HCT116 (cell line): ENCODE measurements at regions not wholly inside any gene's neighbourhood (a gene's known extent, or its start where the extent isn't known, plus 50 kb on each side); places are given as distances from the start of the nearest gene placed in this dataset.

Experiments used
- ATAC-seq: fragments of 200-7000 bp; cut with Tn5 transposase; 2 replicates; pipeline ENCODE4 v1.9.1; 2020; ENCODE audit warnings: mild to moderate bottlenecking, moderate library complexity
- BruUV-seq: library from RNA; stranded (reverse); fragments of 400-500 nt; replicated peaks from 2 replicates; lab custom pipeline; 2021; lab: Mats Ljungman, UMichigan
- CTCF ChIA-PET: fragments of 300-600 bp; sonication (Branson Sonifier 250); formaldehyde crosslinking; loops from one replicate; lab custom pipeline; 2021; ENCODE audit warnings: antibody characterized with exemption; lab: Charles Lee
- POLR2A ChIA-PET: fragments of 300-600, 350-600 bp; sonication (Branson Sonifier 250); formaldehyde crosslinking; loops from one replicate; lab custom pipeline; 2021; ENCODE audit warnings: antibody characterized with exemption; lab: Charles Lee
- RAD21 ChIA-PET, 2 experiments: fragments of 300-600 bp; sonication (Branson Sonifier 250); formaldehyde crosslinking; loops; one replicate each; lab custom pipeline; 2023; ENCODE audit warnings: low total read pairs in 2 of 2; ENCODE audit not compliant: uncharacterized antibody in 2 of 2, unreplicated experiment in 2 of 2, low non-redundant PET in 1 of 2; lab: Charles Lee
- DNase-seq: peaks from one replicate; pipeline ENCODE4 v3.0.0-alpha.2; 2010; ENCODE audit warnings: low read depth, low spot score
- H2AFZ ChIP-seq: fragments of 200-600 bp; shearing (Covaris generic), sonication (generic); 2 replicates; pipeline ENCODE4 v1.6.1; 2017; ENCODE audit warnings: low read depth, mixed run types, mixed read lengths, antibody characterized with exemption, low read length; ENCODE audit not compliant: poor library complexity, severe bottlenecking
- H3K27ac ChIP-seq: 2 replicates; pipeline ENCODE4 v1.5.1; 2012; ENCODE audit warnings: low read depth, low read length
- H3K27me3 ChIP-seq: fragments of 200-600 bp; sonication (generic); 2 replicates; pipeline ENCODE4 v1.6.1; 2016; ENCODE audit warnings: mixed run types, low read length, mixed read lengths; ENCODE audit not compliant: insufficient read depth
- H3K36me3 ChIP-seq, 2 experiments: fragments of 200-500 bp in 1 of 2; fragments of 200-600 bp in 1 of 2; sonication (Bioruptor generic) in 1 of 2; sonication (generic) in 1 of 2; 2 replicates each; pipeline versions ENCODE4 v1.5.1 to v1.6.1; 2014 to 2016; ENCODE audit warnings: low read length in 2 of 2, inconsistent platforms in 1 of 2, mixed read lengths in 1 of 2, mixed run types in 1 of 2; ENCODE audit not compliant: insufficient read depth in 2 of 2, control insufficient read depth in 1 of 2
- H3K4me1 ChIP-seq, 2 experiments: fragments of 200-600 bp in 1 of 2; sonication (generic) in 1 of 2; 2 replicates each; pipeline versions ENCODE4 v1.5.1 to v1.6.1; 2012 to 2017; ENCODE audit warnings: low read length in 2 of 2, inconsistent platforms in 1 of 2, mild to moderate bottlenecking in 1 of 2, mixed read lengths in 1 of 2, mixed run types in 1 of 2, moderate library complexity in 1 of 2; ENCODE audit not compliant: insufficient read depth in 2 of 2, control insufficient read depth in 1 of 2
- H3K4me2 ChIP-seq: fragments of 200-600 bp; sonication (generic); 2 replicates; pipeline ENCODE4 v1.6.1; 2017; ENCODE audit warnings: mixed run types, low read length, mixed read lengths
- H3K4me3 ChIP-seq, 2 experiments: fragments of 200-600 bp in 1 of 2; sonication (generic) in 1 of 2; replicated peaks in 1 of 2; 2 replicates each; pipeline ENCODE4 v1.5.1; 2011 to 2016; ENCODE audit warnings: low read length in 2 of 2, control low read depth in 1 of 2, low read depth in 1 of 2, mild to moderate bottlenecking in 1 of 2, mixed read lengths in 1 of 2, mixed run types in 1 of 2
- H3K79me2 ChIP-seq: fragments of 200-600 bp; sonication (generic); 2 replicates; pipeline ENCODE4 v1.6.1; 2017; ENCODE audit warnings: mild to moderate bottlenecking, mixed run types, low read length, moderate library complexity, mixed read lengths; ENCODE audit not compliant: insufficient read depth
- H3K9ac ChIP-seq: fragments of 200-600 bp; sonication (generic); 2 replicates; pipeline ENCODE4 v1.6.1; 2016; ENCODE audit warnings: low read length, mixed read lengths
- H3K9me2 ChIP-seq: fragments of 200-600 bp; sonication (generic), shearing (Covaris generic); 2 replicates; pipeline ENCODE4 v1.6.1; 2017; ENCODE audit warnings: mixed run types, mild to moderate bottlenecking, moderate library complexity; ENCODE audit not compliant: insufficient read depth
- H3K9me3 ChIP-seq, 2 experiments: fragments of 200-500 bp in 1 of 2; fragments of 200-600 bp in 1 of 2; sonication (Bioruptor generic) in 1 of 2; sonication (generic) in 1 of 2; 2 replicates each; pipeline ENCODE4 v1.6.1; 2014 to 2017; ENCODE audit warnings: low read length in 2 of 2, mixed read lengths in 2 of 2, inconsistent platforms in 1 of 2, low read depth in 1 of 2, mild to moderate bottlenecking in 1 of 2, mixed run types in 1 of 2, moderate library complexity in 1 of 2; ENCODE audit not compliant: control insufficient read depth in 1 of 2, insufficient read depth in 1 of 2
- H4K20me1 ChIP-seq: fragments of 200-600 bp; sonication (generic), shearing (Covaris generic); 2 replicates; pipeline ENCODE4 v1.6.1; 2017; ENCODE audit warnings: mixed run types, mild to moderate bottlenecking, moderate library complexity; ENCODE audit not compliant: insufficient read depth
- CEBPB ChIP-seq: IDR thresholded peaks from 2 replicates; pipeline ENCODE4 v1.6.1; 2012; ENCODE audit warnings: low read depth
- EGR1 ChIP-seq: IDR thresholded peaks from 2 replicates; pipeline ENCODE4 v1.6.1; 2012; ENCODE audit warnings: low read depth
- EZH2 ChIP-seq: fragments of 200-600 bp; sonication (generic); IDR thresholded peaks from 2 replicates; pipeline ENCODE4 v1.6.1; 2017; ENCODE audit warnings: antibody characterized with exemption, mixed run types
- FOSL1 ChIP-seq: IDR thresholded peaks from 2 replicates; pipeline ENCODE4 v1.6.1; 2012; ENCODE audit warnings: low read depth
- MAX ChIP-seq: IDR thresholded peaks from 2 replicates; pipeline ENCODE4 v1.6.1; 2012
- POLR2A ChIP-seq: IDR thresholded peaks from 2 replicates; pipeline ENCODE4 v1.7.0; 2011; ENCODE audit warnings: borderline replicate concordance; ENCODE audit not compliant: insufficient read depth, insufficient read length; ENCODE audit errors: extremely low read depth
- POLR2AphosphoS5 ChIP-seq: IDR thresholded peaks from 2 replicates; pipeline ENCODE4 v1.6.1; 2011; ENCODE audit warnings: mild to moderate bottlenecking, low read depth, low read length, moderate library complexity
- REST ChIP-seq: IDR thresholded peaks from 2 replicates; pipeline ENCODE4 v1.6.1; 2012; ENCODE audit warnings: low read depth
- SIN3A ChIP-seq: IDR thresholded peaks from 2 replicates; pipeline ENCODE4 v1.6.1; 2012; ENCODE audit warnings: low read depth
- TCF7L2 ChIP-seq: IDR thresholded peaks from 2 replicates; pipeline ENCODE4 v1.7.0; 2011; ENCODE audit warnings: borderline replicate concordance, inconsistent platforms; ENCODE audit not compliant: insufficient read depth, insufficient read length; ENCODE audit errors: extremely low read depth
- YY1 ChIP-seq: IDR thresholded peaks from 2 replicates; pipeline ENCODE4 v1.6.1; 2011; ENCODE audit warnings: low read length, low read depth, moderate library complexity, mild to moderate bottlenecking; ENCODE audit not compliant: insufficient replicate concordance; ENCODE audit errors: extremely low read depth
- ZBTB33 ChIP-seq: IDR thresholded peaks from 2 replicates; pipeline ENCODE4 v1.6.1; 2011; ENCODE audit warnings: mild to moderate bottlenecking, low read length, moderate library complexity; ENCODE audit not compliant: insufficient replicate concordance; ENCODE audit errors: extremely low read depth
- ZFX ChIP-seq: fragments of 450-650 bp; IDR thresholded peaks from 2 replicates; pipeline ENCODE4 v1.6.1; 2017
- intact Hi-C: fragments of 100-400 bp; cut with micrococcal nuclease; formaldehyde crosslinking; loops from 2 replicates; pipeline ENCODE4 v1.10.0; 2022

GRCh38 chr6:130661077-130661476 is 166.1 kb upstream of the SMLR1 start:
- Histone ChIP-seq H3K36me3 (no peaks in the 10 kb centered on the region), H3K4me2 (no peak overlapping the region), H3K79me2 (no peaks in the 10 kb centered on the region), H4K20me1 (no peaks in the 10 kb centered on the region), H3K9me3 (no peaks in the 10 kb centered on the region), H3K27ac (no peak overlapping the region), H2AFZ (no peak overlapping the region), H3K9me2 (no peaks in the 10 kb centered on the region), H3K4me1 (no peaks in the 10 kb centered on the region), H3K4me3 (no peak overlapping the region), H3K27me3 (no peaks in the 10 kb centered on the region), H3K9ac (no peak overlapping the region)
- no peak for ATAC-seq
- intact Hi-C loops = no loop called here
- TF ChIP-seq POLR2A (no peak), CEBPB (no peak), EZH2 (no peak), REST (no peak), MAX (no peak), FOSL1 (no peak), TCF7L2 (no peak), YY1 (no peak), ZBTB33 (no peak), SIN3A (no peak), POLR2AphosphoS5 (no peak), ZFX (no peak), EGR1 (no peak)
- no TSS peak for BruUV-seq
- POLR2A ChIA-PET = no interaction called here
- RAD21 ChIA-PET = no interaction called here
- CTCF ChIA-PET = no interaction called here
- DNase-seq = no peak
